H9 (cell line): ENCODE measurements at regions not wholly inside any gene's neighbourhood (a gene's known extent, or its start where the extent isn't known, plus 50 kb on each side); places are given as distances from the start of the nearest gene placed in this dataset.
A peak's percentile ranks its signal among the peaks of the same experiment; 100 is the strongest.

ENCODE experiments used
- DNase-seq: peaks from one replicate; pipeline ENCODE4 v3.0.0-alpha.2; 2017
- H2AFZ ChIP-seq: one replicate; pipeline ENCODE4 v1.6.1; 2013; ENCODE audit warnings: mild to moderate bottlenecking, low read length, control low read depth, moderate library complexity
- H2AK5ac ChIP-seq: 2 replicates; pipeline ENCODE4 v1.6.1; 2013; ENCODE audit warnings: low read length, control low read depth, mixed read lengths; ENCODE audit not compliant: insufficient read length
- H2BK120ac ChIP-seq: one replicate; pipeline ENCODE4 v1.6.1; 2013; ENCODE audit warnings: low read depth, mild to moderate bottlenecking, low read length, control low read depth, inconsistent platforms; ENCODE audit not compliant: poor library complexity, severe bottlenecking
- H2BK12ac ChIP-seq: 2 replicates; pipeline ENCODE4 v1.6.1; 2013; ENCODE audit warnings: low read length, control low read depth, mixed read lengths, low read depth; ENCODE audit not compliant: insufficient read length
- H2BK15ac ChIP-seq: 2 replicates; pipeline ENCODE4 v1.6.1; 2013; ENCODE audit warnings: low read depth, low read length, control low read depth
- H2BK20ac ChIP-seq: one replicate; pipeline ENCODE4 v1.6.1; 2013; ENCODE audit warnings: low read depth, mild to moderate bottlenecking, low read length, control low read depth, inconsistent platforms; ENCODE audit not compliant: poor library complexity, severe bottlenecking
- H2BK5ac ChIP-seq: 2 replicates; pipeline ENCODE4 v1.6.1; 2013; ENCODE audit warnings: low read length, control low read depth, mixed read lengths; ENCODE audit not compliant: insufficient read length
- H3K14ac ChIP-seq: 2 replicates; pipeline ENCODE4 v1.6.1; 2013; ENCODE audit warnings: low read length, control low read depth; ENCODE audit not compliant: insufficient read depth
- H3K18ac ChIP-seq: 2 replicates; pipeline ENCODE4 v1.6.1; 2013; ENCODE audit warnings: low read depth, mild to moderate bottlenecking, mixed read lengths, low read length, control low read depth; ENCODE audit not compliant: insufficient read length
- H3K23ac ChIP-seq: 2 replicates; pipeline ENCODE4 v1.6.1; 2013; ENCODE audit warnings: low read length, control low read depth, mixed read lengths, low read depth; ENCODE audit not compliant: insufficient read length
- H3K23me2 ChIP-seq: 2 replicates; pipeline ENCODE4 v1.6.1; 2013; ENCODE audit warnings: low read depth, mild to moderate bottlenecking, mixed read lengths, low read length, control low read depth; ENCODE audit not compliant: insufficient read length, poor library complexity, severe bottlenecking
- H3K27ac ChIP-seq: 2 replicates; pipeline ENCODE4 v1.5.1; 2013; ENCODE audit warnings: low read length, control low read depth, mixed read lengths, low read depth; ENCODE audit not compliant: insufficient read length
- H3K27me3 ChIP-seq: 2 replicates; pipeline ENCODE4 v1.6.1; 2013; ENCODE audit warnings: low read length, control low read depth, inconsistent platforms; ENCODE audit not compliant: insufficient read depth
- H3K4ac ChIP-seq: 2 replicates; pipeline ENCODE4 v1.6.1; 2013; ENCODE audit warnings: low read depth, mild to moderate bottlenecking, control low read depth, inconsistent platforms, low read length, moderate library complexity
- H3K4me1 ChIP-seq: 2 replicates; pipeline ENCODE4 v1.6.1; 2013; ENCODE audit warnings: low read length, control low read depth, inconsistent platforms; ENCODE audit not compliant: insufficient read depth
- H3K4me2 ChIP-seq: 2 replicates; pipeline ENCODE4 v1.6.1; 2013; ENCODE audit warnings: low read length, control low read depth, mixed read lengths; ENCODE audit not compliant: insufficient read length, insufficient read depth
- H3K56ac ChIP-seq: 2 replicates; pipeline ENCODE4 v1.6.1; 2013; ENCODE audit warnings: low read depth, mild to moderate bottlenecking, mixed read lengths, low read length, control low read depth; ENCODE audit not compliant: insufficient read length
- H3K79me1 ChIP-seq: 2 replicates; pipeline ENCODE4 v1.6.1; 2013; ENCODE audit warnings: low read depth, mild to moderate bottlenecking, moderate library complexity, low read length, control low read depth, inconsistent platforms; ENCODE audit not compliant: insufficient read depth, poor library complexity, severe bottlenecking
- H3K79me2 ChIP-seq: 2 replicates; pipeline ENCODE4 v1.6.1; 2013; ENCODE audit warnings: low read length, control low read depth, inconsistent platforms; ENCODE audit not compliant: insufficient read depth
- H3K9ac ChIP-seq: 2 replicates; pipeline ENCODE4 v1.6.1; 2013; ENCODE audit warnings: low read length, control low read depth, mixed read lengths; ENCODE audit not compliant: insufficient read length; ENCODE audit errors: extremely low read depth
- H3K9me3 ChIP-seq: one replicate; pipeline ENCODE4 v1.6.1; 2013; ENCODE audit warnings: low read depth, low read length, inconsistent platforms; ENCODE audit not compliant: control insufficient read depth
- H3T11ph ChIP-seq: one replicate; pipeline ENCODE4 v1.6.1; 2013; ENCODE audit warnings: mild to moderate bottlenecking, low read length, control low read depth, inconsistent platforms
- H4K20me1 ChIP-seq: one replicate; pipeline ENCODE4 v1.6.1; 2013; ENCODE audit not compliant: control insufficient read depth, insufficient read length, insufficient read depth
- H4K5ac ChIP-seq: 2 replicates; pipeline ENCODE4 v1.6.1; 2013; ENCODE audit warnings: low read depth, mild to moderate bottlenecking, mixed read lengths, low read length, control low read depth; ENCODE audit not compliant: insufficient read length
- H4K8ac ChIP-seq: replicated peaks from 2 replicates; pipeline ENCODE4 v1.6.1; 2013; ENCODE audit warnings: low read length, control low read depth, mixed read lengths, low read depth; ENCODE audit not compliant: insufficient read length
- H4K91ac ChIP-seq: 2 replicates; pipeline ENCODE4 v1.6.1; 2013; ENCODE audit warnings: low read depth, mild to moderate bottlenecking, moderate library complexity, mixed read lengths, low read length, control low read depth; ENCODE audit not compliant: insufficient read length
- H3K27ac Mint-ChIP-seq, 3 experiments: 2 replicates in 2 of 3; 3 replicates in 1 of 3; pipeline ENCODE4 v1.8.0; 2020 to 2021; ENCODE audit warnings: mixed read lengths in 3 of 3, mild to moderate bottlenecking in 1 of 3, moderate library complexity in 1 of 3
- H3K27me3 Mint-ChIP-seq: 2 replicates; pipeline ENCODE4 v1.8.0; 2021; ENCODE audit warnings: low read depth, mild to moderate bottlenecking, moderate library complexity, mixed read lengths
- H3K36me3 Mint-ChIP-seq, 3 experiments: 2 replicates in 2 of 3; 3 replicates in 1 of 3; pipeline ENCODE4 v1.8.0; 2020 to 2021; ENCODE audit warnings: low read depth in 3 of 3, mixed read lengths in 3 of 3; ENCODE audit not compliant: insufficient read depth in 1 of 3
- H3K4me1 Mint-ChIP-seq, 2 experiments: 2 replicates each; pipeline ENCODE4 v1.8.0; 2020; ENCODE audit warnings: mixed read lengths in 2 of 2
- H3K4me3 Mint-ChIP-seq, 2 experiments: 2 replicates in 1 of 2; 3 replicates in 1 of 2; pipeline ENCODE4 v1.8.0; 2020 to 2021; ENCODE audit warnings: mild to moderate bottlenecking in 2 of 2, mixed read lengths in 2 of 2, moderate library complexity in 1 of 2
- H3K9me3 Mint-ChIP-seq, 2 experiments: 2 replicates in 1 of 2; 3 replicates in 1 of 2; pipeline ENCODE4 v1.8.0; 2020; ENCODE audit warnings: mild to moderate bottlenecking in 2 of 2, mixed read lengths in 2 of 2, moderate library complexity in 1 of 2
- WGBS: extraction: QIAGEN DNeasy Blood & Tissue Kit; methylation state at CpG from one replicate; pipeline ENCODE4 v1.1.7; 2013; ENCODE audit warnings: missing lambda C conversion rate, low lambda C conversion rate, mixed read lengths; ENCODE audit not compliant: insufficient read length; ENCODE audit errors: extremely low coverage; 5-methylcytosine and 5-hydroxymethylcytosine counted together
- TF ChIP-seq, protein P1 (sequence below): fragments of 200-600 bp; sonication (generic); conservative IDR thresholded peaks from 3 replicates; pipeline ENCODE4 v1.8.0; 2021; ENCODE audit warnings: antibody characterized with exemption, mild to moderate bottlenecking

DNA sequence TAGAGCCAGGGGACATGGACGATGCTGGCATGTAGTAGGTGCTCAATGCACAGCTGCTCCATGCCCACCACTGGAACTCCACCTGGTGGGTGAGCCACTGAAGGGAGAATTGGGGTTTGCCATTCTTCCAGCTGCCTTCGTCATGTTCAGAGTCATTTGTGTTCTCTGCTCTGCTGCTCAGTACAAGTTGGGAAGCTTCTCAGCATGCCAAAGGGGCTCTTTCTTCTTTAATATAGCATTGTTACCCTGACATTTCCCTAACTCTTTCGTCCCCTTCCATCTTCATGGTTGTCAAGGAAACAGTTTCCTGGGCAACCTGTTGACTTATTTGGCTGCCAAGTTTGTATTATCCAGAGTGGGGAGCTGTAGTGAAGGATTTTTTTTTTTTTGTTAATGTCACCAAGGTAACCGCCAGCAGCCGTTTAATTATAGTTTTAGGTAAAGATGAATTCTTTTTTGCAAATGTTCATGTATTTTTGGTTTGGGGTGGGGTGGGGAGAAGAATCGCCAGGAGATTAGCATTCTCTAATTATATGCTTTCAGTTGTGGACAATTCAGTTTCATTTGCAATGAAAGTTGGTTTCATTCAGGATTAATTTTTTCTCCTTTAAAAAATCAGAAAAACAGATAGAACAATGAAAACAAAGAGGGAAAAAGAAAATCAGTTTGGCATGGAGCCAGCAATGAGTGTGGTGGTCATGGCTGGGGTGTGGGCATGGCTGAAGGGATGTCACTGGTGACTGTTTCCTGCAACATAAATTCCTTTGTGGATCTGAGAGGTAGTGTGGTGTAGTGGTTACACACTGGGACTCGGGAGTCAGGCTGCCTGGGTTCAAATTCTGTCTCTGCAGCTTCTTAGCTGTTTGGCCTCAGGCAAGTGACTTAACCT is 73.0 kb upstream of the KCNG1 start:
- H3K27me3 Mint-ChIP-seq, result peaks cover 6% of the 10 kb centered on the region
- no peak overlapping the region for H3K14ac ChIP-seq
- DNase-seq, result no peak
- H3K56ac ChIP-seq, result no peak overlapping the region
- no peak overlapping the region for H3K23ac ChIP-seq
- H3K4me1 ChIP-seq, result no peaks in the 10 kb centered on the region
- H4K91ac ChIP-seq, result no peak overlapping the region
- no peak overlapping the region for H2BK5ac ChIP-seq
- no peak overlapping the region for H3K27ac Mint-ChIP-seq
- H3K27ac ChIP-seq, result no peak overlapping the region
- no peak overlapping the region for H4K5ac ChIP-seq
- no peaks in the 10 kb centered on the region for H3K27me3 ChIP-seq
- no peaks in the 10 kb centered on the region for H3K79me1 ChIP-seq
- H3K4ac ChIP-seq, result no peak overlapping the region
- no peaks in the 10 kb centered on the region; a peak in 2 of 5 replicates for H3K9me3 Mint-ChIP-seq
- no peak overlapping the region for H2AK5ac ChIP-seq
- no peak overlapping the region for H2BK12ac ChIP-seq
- H3K4me2 ChIP-seq, result no peak overlapping the region
- H3K9me3 ChIP-seq, result no peaks in the 10 kb centered on the region
- no peaks in the 10 kb centered on the region for H3K23me2 ChIP-seq
- no peaks in the 10 kb centered on the region; a peak in 1 of 7 replicates for H3K36me3 Mint-ChIP-seq
- H4K20me1 ChIP-seq, result no peaks in the 10 kb centered on the region
- H2BK120ac ChIP-seq, result no peak overlapping the region
- WGBS, result no CpG with 5 or more reads among the region's 7 CpGs
- no peak overlapping the region for H3T11ph ChIP-seq
- no peak overlapping the region for H2BK15ac ChIP-seq
- H3K4me3 Mint-ChIP-seq, result no peak overlapping the region
- TF ChIP-seq, protein P1, sequence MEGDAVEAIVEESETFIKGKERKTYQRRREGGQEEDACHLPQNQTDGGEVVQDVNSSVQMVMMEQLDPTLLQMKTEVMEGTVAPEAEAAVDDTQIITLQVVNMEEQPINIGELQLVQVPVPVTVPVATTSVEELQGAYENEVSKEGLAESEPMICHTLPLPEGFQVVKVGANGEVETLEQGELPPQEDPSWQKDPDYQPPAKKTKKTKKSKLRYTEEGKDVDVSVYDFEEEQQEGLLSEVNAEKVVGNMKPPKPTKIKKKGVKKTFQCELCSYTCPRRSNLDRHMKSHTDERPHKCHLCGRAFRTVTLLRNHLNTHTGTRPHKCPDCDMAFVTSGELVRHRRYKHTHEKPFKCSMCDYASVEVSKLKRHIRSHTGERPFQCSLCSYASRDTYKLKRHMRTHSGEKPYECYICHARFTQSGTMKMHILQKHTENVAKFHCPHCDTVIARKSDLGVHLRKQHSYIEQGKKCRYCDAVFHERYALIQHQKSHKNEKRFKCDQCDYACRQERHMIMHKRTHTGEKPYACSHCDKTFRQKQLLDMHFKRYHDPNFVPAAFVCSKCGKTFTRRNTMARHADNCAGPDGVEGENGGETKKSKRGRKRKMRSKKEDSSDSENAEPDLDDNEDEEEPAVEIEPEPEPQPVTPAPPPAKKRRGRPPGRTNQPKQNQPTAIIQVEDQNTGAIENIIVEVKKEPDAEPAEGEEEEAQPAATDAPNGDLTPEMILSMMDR, result no peak
- H3K18ac ChIP-seq, result no peak overlapping the region
- H4K8ac ChIP-seq, result no peak overlapping the region
- H2AFZ ChIP-seq, result no peak overlapping the region
- no peaks in the 10 kb centered on the region for H3K79me2 ChIP-seq
- no peak overlapping the region for H3K9ac ChIP-seq
- H3K4me1 Mint-ChIP-seq, result peaks cover 23 to 35% of the 10 kb centered on the region in 2 experiments
- H2BK20ac ChIP-seq, result peak overlapping the region; percentile 11
